Activated CD8-positive, alpha-beta memory T cell treated with anti-CD3 and anti-CD28 coated beads for 24 hours (primary cell): ENCODE measurements at regions not wholly inside any gene's neighbourhood (a gene's known extent, or its start where the extent isn't known, plus 50 kb on each side); places are given as distances from the start of the nearest gene placed in this dataset.

Source experiments
- DNase-seq: peaks from one replicate; pipeline ENCODE4 v3.0.0-alpha.2; 2020

DNA sequence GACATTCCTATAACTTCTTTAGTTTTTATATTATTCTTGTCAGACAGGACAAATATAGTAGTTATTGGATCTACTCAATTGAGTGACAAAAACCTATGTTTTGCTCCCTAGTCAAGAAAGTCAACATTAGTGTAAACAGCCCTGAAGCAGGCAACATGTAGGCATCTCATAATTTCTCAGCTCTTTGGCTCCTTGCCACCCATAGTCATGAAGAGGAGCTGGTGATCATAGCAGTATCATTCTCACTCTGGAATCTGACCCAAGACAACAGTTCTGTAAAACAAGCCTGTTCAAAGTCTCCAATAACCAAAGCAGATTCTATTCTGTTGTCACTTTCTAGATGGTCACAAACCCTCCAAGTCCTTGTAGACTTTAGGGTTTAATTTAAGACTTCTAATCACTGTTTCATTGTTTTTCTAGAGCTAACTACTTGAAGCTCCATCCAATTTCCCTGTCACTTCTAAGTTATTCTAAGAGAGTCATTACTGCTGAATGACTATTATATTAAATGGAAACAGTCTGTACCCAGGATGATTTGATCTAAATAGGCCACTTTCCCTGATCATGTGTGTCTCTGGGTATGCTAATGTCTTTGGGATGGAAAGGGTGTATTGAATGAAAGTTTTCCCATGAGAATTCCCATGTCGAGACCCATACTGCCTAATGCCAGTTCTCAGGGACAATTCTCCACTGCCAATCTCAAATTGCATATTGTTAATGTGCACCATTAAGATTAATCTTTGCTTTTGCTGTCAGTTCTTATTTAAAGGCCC is 533.3 kb downstream of the ACTL7B start:
- DNase-seq = no peak

- no peak for DNase-seq
Measured at GRCh38 chr9:108316630-108317029, 539.2 kb downstream of the ACTL7B start.

- no peak for DNase-seq
Measured at GRCh38 chr9:108316066-108316465, 539.7 kb downstream of the ACTL7B start.

DNA sequence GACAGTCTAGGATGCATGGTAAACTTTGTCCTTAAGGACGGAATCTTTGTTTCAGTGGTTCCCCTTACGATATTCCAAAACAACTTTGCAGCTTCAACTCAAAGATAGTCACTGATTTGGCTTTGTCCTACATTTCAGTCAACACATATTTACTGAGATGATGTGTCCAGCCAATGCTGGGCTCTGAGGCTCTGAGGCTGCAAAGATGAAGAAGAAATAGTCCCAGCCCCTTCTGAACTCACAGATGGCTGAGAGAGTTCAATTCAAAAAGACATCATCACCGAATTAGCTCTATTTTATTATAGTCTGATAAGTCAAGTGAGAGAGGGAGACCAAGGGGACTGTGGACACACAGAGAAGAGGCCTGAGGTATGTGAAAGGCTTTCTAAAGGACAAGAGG is 544.0 kb downstream of the ACTL7B start:
- no peak for DNase-seq

- no peak for DNase-seq
Measured at GRCh38 chr9:108310202-108310601, 545.6 kb downstream of the ACTL7B start.

GRCh38 chr9:108300306-108301287 is 555.2 kb downstream of the ACTL7B start:
- no peak for DNase-seq

DNA sequence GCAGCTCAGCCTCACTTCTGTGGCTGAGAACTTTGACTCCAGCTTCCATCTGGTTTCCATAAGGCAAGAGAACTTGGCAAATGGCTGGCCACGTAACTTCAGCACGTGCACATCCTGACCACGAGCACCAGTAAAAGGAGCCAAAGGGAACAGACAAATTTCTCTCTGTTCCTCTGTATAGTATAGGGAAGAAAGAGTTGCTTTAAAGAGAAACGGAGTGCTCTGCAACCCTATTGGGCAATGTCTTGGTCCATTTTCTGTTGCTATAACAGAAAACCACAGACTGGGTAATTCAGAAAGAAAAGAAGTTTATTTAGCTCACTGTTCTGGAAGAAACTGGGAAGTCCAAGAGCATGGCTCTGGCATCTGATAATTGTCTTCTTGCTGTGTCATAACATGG is 558.7 kb downstream of the ACTL7B start:
- no peak for DNase-seq

DNA sequence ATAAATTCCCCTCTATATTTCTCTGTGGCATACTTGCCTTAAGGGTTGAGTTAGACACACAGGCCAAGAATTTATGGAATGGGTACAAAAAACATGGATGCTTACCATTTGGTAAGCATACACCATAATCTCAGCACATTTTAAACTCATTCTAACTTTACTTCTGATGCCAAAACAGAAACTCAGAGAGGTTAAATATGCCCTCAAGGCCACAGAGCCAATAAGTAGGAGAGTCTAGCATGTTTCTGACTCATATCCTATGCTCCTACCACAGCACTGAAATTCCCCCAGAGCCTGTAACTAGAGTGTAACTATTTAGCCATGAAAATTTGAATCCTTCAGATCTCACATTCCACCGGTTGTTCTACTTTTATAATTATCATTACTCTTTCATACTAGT is 559.7 kb downstream of the ACTL7B start:
- no peak for DNase-seq

DNA sequence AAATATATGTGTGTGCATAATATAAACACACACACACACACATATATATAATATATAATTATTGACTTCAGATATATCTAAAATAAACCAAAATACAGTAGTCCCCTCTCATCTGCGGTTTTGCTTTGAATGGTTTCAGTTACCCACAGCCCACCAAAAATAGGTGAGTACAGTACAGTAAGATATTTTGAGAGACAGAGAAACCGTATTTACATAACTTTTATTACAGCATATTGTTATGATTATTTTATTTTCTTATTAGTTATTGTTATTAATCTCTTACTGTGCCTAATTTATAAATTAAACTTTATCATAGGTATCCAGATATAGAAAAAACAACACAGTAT is 564.2 kb downstream of the ACTL7B start:
- no peak for DNase-seq

GRCh38 chr9:108290839-108291585 is 564.8 kb downstream of the ACTL7B start:
- DNase-seq = no peak

- DNase-seq = no peak
Measured at GRCh38 chr9:108286638-108287206, 569.1 kb downstream of the ACTL7B start.

- DNase-seq = no peak
Measured at GRCh38 chr9:108283696-108284095, 572.1 kb downstream of the ACTL7B start.

DNA sequence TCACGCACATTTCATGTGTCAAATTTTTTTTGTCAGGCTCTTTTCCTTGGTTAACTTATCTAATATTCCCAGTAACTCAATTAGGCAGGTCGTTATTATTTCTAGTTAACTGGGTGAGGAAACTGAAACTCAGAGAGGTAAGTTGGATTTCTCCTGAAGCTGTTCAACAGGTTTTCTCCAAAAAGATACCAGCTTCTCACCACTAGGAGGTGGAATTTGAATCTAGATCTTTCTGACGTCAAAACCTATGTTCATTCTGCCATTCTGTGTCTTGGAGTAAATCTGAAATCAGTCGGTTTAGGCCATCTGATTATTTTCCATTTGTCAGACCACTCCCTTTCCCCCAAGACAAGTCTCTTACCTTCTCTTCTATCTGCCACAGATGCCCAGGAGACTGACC is 572.9 kb downstream of the ACTL7B start:
- DNase-seq = no peak

GRCh38 chr9:108281696-108282095 is 574.1 kb downstream of the ACTL7B start:
- DNase-seq = no peak

DNA sequence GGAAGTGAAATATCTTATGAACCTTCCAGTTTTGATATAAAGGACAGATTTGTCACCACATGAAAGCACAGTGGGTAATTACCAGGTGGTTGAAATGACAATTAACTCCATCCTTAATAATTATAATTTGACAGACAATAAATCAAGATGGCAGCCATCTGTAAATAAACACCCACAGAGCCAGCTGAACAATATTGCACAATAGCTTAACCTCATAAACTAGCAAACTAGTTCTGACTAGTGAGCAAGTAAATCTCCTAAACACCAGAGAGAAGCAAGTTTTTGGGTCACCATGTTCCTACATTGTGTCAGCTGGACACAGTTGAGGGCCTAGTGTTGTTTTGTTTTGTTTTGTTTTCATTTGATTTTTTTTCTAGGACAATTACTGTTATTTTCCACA is 577.4 kb downstream of the ACTL7B start:
- DNase-seq = no peak

DNA sequence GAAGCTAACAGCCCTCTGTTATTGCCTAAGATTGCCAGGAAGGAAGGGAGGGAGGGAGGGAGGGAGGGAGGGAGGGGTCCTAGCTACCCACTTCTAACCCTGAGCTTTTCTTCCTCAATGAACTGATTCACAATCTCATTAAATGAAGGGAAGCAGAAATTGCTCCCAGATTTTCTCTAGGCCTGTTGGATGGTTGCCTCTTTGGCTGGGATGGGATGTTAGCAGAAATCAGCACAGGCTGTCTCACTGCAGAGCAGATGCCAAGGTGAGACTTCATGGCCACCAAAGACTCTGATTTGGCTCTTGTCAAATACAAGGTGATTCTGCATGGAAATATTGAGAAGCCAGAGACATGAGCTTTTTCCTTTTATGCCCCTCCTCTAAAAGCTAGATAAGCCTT is 578.6 kb downstream of the ACTL7B start:
- no peak for DNase-seq

GRCh38 chr9:108275906-108276305 is 579.9 kb downstream of the ACTL7B start:
- DNase-seq = no peak

GRCh38 chr9:108274971-108275370 is 580.8 kb downstream of the ACTL7B start:
- no peak for DNase-seq

GRCh38 chr9:108273988-108274387 is 581.8 kb downstream of the ACTL7B start:
- DNase-seq = no peak

DNA sequence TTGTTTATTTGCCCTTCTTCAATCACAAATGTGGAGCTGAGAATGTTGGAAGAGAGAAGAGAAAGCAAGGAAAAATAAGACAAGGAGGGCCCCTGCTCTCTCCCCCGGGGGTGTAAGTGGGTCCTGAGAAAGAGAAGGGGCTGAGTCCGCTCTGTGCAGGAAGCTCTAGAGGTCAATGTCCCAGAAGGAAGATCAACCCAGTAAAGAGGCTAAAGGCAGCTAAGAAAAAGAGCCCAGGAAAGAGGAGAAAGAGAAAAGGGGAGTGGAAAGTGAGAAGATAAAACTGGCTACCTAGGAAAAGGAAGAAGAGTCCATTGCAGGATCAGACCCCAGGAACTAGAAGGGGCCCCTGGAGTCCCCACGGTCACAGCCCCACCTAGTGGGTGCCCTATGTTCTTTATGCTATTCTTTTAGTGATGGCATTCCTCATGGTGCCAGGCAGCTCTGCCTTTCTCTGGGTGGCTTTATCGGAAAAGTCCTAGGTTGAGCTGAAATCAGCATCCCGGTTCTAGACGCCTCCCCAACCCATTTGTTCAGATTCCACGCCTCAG is 583.4 kb downstream of the ACTL7B start:
- DNase-seq = no peak

- DNase-seq = no peak
Measured at GRCh38 chr9:108271646-108272348, 584.0 kb downstream of the ACTL7B start.

DNA sequence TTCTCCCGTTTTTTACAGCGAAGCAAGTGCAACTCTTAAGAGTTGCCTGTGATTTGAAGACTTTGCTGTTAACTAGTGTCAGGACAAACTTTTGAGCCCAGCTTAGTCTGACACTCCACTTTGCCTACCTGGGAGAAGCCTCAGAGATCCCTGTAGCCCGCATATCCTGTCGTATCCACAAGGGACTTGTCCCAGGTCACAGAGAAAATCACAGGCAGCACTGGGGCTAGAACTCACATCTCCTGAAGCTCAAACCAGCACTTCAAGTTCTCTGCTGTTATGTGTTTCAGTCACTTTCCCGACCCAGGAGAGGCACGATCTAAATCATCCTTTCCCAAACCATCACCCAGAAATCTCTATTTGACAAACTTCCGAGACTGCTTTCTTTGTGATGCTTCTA is 584.5 kb downstream of the ACTL7B start:
- DNase-seq = no peak
